ENCODE measurements at regions not wholly inside any gene's neighbourhood (a gene's known extent, or its start where the extent isn't known, plus 50 kb on each side); places are given as distances from the start of the nearest gene placed in this dataset.
"Not testable (repeated sequence)": the region's sequence is repeated elsewhere in the genome, so short reads cannot be mapped to it uniquely, and the experiment has no call there.

GRCh38 chr7:121623130-121623872, 227.2 kb upstream of the FAM3C start:
- no peak for FAIRE-seq
- no peak for DNase-seq (ENCODE audit: insufficient read length, low spot score)

GRCh38 chr7:121621937-121622336, 225.8 kb upstream of the FAM3C start:
- FAIRE-seq (no peak), DNase-seq (ENCODE audit: insufficient read length, low spot score) (no peak)

DNA sequence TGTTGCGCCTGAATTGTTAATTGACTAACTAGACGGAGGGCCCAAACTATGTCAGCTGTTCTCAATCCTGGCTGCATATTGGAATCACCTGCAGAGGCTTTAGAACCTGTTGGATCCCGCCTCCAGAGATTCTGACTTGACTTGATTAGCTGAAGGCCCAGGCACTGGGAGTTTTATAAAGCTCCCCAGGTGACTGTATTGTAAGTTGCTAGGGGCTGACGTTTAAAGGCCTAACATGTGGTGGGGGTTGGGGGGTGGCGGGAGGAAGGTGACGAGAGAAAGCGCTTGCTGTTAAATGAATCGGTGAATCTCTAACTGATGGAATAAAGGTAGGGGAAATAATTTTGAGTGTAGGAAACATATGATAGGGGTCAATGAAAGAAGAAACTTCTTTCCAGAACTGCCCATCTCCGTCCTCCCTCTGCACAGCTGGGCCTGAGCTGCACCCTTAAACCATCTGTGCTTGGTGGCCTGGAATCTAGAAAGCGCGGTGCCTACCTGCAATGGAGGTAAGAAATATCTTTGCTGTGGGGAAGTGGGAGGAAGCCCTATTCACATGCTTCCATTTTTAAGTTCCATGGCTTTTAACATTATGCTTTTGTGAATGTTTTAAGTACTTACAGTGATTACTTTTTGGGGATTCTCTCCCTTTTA, 225.0 kb upstream of the FAM3C start:
- FAIRE-seq: no peak

GRCh38 chr7:121620206-121620605, 224.1 kb upstream of the FAM3C start:
- no peak for DNase-seq (ENCODE audit: insufficient read length, low spot score)
- no peak for FAIRE-seq

More for the DNA sequence above, 225.0 kb upstream of the FAM3C start:
- no peak for DNase-seq (ENCODE audit: insufficient read length, low spot score)

DNA sequence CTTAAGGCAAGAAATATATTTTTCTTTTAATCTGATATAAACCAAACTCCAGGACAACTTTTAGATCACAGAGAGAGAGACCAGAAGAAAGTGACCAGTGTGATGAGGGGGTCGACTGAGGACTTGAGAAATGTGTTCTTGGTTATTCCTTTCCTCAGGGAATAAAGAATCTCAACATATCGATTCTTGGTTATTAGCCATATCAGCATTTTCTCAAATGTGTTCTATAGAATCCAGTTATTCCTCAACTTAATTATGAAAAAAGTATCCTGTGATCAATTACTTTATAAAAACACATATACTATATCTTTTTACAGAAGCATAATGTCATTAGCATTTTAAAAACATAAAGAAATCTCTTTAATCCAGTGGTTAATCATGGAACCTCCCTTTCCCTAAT, 222.1 kb upstream of the FAM3C start:
- FAIRE-seq: no peak
- DNase-seq (ENCODE audit: insufficient read length, low spot score): no peak

DNA sequence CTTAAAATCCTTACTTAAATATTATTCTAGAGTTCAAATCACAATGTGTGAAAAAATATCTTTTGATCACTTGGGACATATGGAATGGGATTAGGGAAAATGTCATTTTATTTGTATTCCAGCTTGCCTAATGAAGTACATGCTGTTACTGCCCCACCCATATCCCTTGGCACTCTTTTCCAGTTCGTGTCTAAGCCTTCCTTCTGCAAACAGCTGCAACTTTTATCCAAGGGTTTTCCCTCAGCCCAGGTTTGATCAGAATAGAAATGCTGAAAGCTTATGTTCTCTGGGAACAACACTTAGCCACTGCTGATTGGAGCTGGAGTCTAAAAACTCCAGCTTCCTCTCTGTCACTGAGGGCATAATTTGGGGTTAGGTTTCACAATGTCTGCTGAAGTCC, 214.1 kb upstream of the FAM3C start:
- FAIRE-seq (no peak), DNase-seq (ENCODE audit: insufficient read length, low spot score) (no peak)

DNA sequence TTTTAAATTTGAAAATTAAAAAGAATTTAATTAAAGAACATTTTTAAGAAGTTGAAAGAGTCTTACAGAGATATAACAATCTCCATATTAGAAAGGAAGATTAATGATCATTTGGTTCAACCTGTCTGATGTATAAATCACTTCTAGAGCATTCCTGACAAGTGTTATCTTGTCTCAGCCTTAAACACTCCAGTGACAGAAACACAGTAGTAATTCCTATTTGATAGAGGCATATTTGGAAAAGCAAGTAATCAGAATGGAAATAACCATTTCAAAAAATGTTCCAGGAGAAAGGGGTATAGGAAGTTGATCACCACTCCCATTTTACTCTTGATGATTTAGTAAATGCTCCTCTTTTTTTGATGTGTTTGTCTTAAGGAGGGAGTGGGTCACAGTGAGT, 213.1 kb upstream of the FAM3C start:
- DNase-seq (ENCODE audit: insufficient read length, low spot score) (no peak), FAIRE-seq (no peak)

DNA sequence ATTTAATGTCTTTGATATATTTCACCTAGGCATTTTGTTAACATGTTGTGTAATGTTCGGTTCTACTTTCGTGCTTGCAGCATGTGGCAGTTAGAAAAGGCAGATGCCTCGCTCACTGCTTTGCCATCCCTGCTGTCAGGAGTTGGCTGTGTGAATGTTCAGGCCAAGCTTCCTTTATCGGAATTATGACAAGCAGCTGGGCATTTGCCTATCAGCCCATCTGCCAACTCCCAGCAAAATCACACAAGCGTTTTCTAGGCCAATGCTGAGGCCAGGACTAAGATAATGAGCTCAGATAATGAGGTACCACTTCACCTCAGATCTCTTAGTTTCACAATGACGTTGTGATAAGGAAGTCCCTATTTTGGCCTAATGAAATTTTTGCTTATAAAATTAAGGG, 212.7 kb upstream of the FAM3C start:
- DNase-seq (ENCODE audit: insufficient read length, low spot score) (no peak), FAIRE-seq (no peak)

DNA sequence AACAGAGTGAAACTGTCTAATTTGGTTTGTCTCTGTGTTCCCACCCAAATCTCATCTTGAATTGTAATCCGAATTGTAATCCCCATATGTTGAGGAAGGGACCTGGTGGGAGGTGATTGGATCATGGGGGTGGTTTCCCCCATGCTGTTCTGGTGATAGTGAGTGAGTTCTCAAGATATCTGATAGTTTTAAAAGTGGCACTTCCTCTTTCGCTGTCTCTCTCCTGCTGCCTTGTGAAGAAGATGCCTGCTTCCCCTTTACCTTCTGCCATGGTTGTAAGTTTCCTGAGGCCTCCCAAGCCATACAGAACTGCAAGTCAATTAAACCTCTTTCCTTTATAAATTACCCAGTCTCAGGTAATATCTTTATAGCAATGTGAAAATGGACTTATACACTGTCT, 212.1 kb upstream of the FAM3C start:
- FAIRE-seq; DNase-seq (ENCODE audit: insufficient read length, low spot score): not testable (repeated sequence)

GRCh38 chr7:121605317-121605680, 209.2 kb upstream of the FAM3C start:
- DNase-seq (ENCODE audit: insufficient read length, low spot score): no peak
- FAIRE-seq: no peak

DNA sequence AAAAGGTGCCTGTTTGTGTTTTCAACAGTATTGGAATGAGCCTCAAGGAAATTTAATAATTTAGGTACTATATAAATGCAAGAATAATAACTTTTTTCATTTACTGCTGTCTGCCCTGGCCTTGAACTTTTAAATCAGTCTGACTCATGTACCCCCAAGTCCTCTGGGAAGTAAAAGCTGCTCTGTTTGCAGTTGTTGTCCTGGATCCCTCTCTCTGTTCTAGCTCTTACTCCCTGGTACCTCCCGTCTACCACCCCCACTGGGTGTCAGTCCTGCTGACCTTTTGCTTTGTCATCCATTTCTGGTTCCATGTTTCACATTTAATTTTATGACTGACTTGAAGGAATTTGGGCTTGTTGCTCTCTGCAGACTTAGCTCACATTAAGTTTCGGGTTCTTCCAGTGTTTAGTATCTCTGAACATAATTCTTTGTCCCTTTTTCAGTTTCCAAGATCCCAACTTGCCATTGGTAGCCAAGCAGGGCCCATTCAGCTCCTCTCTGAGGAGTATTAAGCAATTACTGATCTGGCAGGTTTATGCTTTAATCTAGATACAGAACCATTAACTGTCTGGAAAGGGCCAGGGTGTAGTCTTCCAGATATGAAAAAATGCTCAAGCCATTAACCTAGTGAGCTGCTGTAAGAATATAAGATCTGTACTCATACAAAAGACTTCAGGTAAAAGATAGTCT, 208.7 kb upstream of the FAM3C start:
- DNase-seq (ENCODE audit: insufficient read length, low spot score): no peak
- no peak for FAIRE-seq

GRCh38 chr7:121603886-121604285, 207.8 kb upstream of the FAM3C start:
- DNase-seq (ENCODE audit: insufficient read length, low spot score) (no peak), FAIRE-seq (no peak)

DNA sequence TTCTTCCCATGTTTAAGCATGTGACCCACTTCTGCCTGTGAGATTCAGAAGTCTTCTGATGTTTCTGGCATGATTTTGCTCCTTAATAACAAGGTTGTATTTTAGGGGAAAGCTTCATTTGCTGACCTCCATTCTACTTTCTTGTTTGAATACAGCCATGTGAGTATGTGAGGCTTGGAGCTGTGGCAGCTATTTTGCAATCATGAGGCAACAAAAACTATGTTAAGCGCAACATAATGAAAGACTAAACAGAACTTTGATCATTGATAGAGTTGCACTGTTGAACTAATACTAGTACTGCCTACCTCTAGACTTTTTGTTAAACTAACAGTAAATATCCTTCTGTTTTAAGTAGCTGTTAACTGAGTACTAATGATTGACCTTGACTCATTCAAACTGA, 203.8 kb upstream of the FAM3C start:
- FAIRE-seq (no peak), DNase-seq (ENCODE audit: insufficient read length, low spot score) (no peak)

DNA sequence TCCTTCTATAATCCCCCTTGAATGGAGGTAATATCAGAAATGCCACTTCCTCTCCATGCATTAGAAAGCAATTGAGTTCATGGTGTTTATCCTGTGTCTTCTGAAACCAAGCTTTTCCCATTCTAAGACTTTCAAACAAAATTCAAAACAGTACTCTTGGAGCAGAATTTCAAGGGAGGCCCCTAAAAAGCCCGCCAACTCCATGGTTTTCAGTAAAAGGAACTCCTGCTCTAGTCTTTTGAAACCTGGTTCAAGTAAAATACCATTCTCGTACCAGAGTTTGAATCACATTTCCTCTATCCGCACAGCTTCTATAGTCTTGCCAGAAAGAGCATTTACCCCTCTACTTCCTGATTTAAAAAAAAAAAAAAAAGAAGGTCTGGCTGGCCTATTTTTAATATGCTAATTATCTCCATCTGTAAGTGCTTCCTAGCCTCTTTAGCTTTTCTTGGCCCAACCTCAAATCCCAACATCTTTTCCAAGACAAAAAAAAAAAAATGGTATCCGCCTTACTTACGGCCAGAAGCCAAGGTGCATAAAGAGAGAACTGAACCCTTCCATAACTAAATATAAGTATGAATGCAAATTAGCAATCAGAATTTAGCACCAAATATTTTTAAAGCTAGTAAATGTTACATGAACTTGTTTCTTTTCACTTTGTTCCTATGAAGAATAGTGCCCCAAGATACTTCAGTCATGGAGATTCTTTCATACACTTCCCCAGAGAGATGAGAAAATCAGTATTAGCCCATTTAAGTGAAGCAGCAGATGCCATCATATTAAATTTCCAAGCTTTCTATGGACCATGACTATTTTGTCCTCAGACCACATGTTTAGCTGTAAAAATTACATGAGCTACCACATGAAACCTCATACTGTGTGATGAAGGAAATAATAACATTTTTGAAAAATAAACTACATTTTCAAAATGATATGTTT, 199.9 kb upstream of the FAM3C start:
- DNase-seq (ENCODE audit: insufficient read length, low spot score): no peak
- no peak for FAIRE-seq

GRCh38 chr7:121591926-121592325, 195.8 kb upstream of the FAM3C start:
- no peak for FAIRE-seq
- DNase-seq (ENCODE audit: insufficient read length, low spot score): no peak

DNA sequence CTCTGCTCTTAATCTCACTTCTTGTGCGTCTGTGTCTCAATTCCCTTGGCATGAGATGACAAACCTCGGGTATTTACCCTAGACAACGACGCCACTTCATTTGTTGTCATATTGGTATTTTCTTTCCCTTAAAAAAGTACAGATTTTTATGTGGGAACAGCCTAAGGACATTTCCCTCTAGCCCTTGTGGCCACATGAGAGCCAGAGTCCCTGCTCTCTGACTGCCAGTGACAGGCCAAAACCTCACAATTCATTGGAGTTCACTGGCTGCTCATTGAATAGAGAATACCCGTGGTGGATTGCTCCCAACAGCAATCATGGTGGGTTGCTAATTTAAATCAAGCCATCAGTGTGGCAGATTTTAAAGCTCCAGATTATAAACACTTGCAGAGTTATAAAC, 191.3 kb upstream of the FAM3C start:
- FAIRE-seq (no peak), DNase-seq (ENCODE audit: insufficient read length, low spot score) (no peak)

GRCh38 chr7:121582258-121582657, 186.2 kb upstream of the FAM3C start:
- FAIRE-seq: no peak

GRCh38 chr7:121579639-121580038, 183.5 kb upstream of the FAM3C start:
- no peak for FAIRE-seq

More at GRCh38 chr7:121582258-121582657, 186.2 kb upstream of the FAM3C start:
- DNase-seq (ENCODE audit: insufficient read length, low spot score): no peak

GRCh38 chr7:121578669-121579068, 182.6 kb upstream of the FAM3C start:
- FAIRE-seq (no peak), DNase-seq (ENCODE audit: insufficient read length, low spot score) (no peak)

More at GRCh38 chr7:121579639-121580038, 183.5 kb upstream of the FAM3C start:
- DNase-seq (ENCODE audit: insufficient read length, low spot score): no peak

GRCh38 chr7:121576148-121576917, 180.2 kb upstream of the FAM3C start:
- no peak for DNase-seq (ENCODE audit: insufficient read length, low spot score)
- FAIRE-seq: no peak

Measured in GM19239 (cell line).